NCI-H510A treated with DMSO at 0.1 percent for 48 hours (cell line): ENCODE measurements at regions not wholly inside any gene's neighbourhood (a gene's known extent, or its start where the extent isn't known, plus 50 kb on each side); places are given as distances from the start of the nearest gene placed in this dataset.
"Not testable (repeated sequence)": the region's sequence is repeated elsewhere in the genome, so short reads cannot be mapped to it uniquely, and the experiment has no call there.

Source experiments
- DNase-seq: peaks from one replicate; lab custom pipeline; 2025; lab: John Stamatoyannopoulos, UW

GRCh38 chr11:93032580-93032979 lies 63.1 kb downstream of the MTNR1B start:
- DNase-seq: no peak

DNA sequence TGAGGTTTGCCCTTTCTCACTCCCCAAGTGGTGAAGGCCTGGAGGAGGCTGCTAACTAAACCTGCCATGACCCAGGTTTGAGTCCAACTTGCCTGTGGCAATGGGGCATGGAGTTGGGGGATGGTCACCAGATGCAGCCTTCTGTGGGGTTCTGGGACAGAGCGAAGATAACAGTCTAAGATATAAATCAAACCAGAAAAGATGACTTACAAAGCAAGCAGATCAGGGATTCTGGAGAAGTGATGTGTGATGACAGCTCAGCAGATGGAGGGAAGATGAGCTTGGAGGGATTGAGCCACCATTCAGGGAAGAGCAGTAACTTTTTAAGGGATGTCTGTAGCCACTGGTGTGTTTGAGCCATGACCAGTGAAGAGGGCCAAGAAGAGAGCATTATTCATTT lies 63.6 kb downstream of the MTNR1B start:
- DNase-seq: no peak

DNA sequence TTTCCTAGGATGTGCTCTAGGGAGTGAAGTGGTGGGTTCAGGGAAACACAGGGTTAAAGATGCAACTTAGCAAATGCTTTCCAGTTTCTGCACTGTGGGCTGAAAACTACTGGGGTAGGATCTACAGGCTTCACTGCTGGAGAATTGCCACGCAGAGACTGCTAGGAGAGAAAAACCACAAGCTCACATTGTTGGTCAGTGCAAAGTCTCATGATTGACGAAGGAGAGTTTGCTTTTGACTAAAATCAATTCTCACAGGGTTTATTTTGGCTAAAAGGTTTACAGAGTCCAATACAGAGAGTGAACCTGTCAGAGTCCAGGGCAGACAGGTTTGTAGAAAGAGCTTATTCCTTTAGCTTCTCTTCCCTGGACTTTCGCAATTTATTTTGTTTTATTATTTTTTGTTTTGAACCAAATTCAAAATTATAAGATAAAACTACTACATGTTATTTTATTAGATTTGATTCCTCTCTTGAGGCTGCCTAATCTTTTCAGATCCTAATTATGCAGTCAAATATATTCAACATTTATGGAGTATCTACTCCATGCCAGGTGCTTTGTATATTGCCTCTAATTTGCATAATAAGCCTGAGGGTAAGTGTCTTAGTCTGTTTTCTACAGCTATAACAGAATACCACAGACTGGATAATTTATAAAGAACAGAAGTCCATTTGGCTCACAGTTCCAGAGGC lies 64.7 kb downstream of the MTNR1B start:
- DNase-seq: no peak

DNA sequence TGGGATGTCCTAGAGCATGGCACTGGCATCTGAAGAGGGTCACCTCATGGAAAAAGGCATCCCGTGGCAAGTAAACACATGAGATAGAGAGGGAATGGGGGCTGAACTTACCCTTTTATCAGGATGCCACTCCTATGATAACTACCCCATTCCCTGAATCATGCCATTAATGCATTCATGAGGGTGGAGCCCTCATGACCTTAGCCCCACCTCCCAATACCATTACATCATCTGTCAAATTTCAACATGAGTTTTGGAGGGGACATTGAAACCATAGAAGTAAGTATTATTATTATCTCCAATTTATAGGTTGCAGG lies 65.2 kb downstream of the MTNR1B start:
- no peak for DNase-seq

DNA sequence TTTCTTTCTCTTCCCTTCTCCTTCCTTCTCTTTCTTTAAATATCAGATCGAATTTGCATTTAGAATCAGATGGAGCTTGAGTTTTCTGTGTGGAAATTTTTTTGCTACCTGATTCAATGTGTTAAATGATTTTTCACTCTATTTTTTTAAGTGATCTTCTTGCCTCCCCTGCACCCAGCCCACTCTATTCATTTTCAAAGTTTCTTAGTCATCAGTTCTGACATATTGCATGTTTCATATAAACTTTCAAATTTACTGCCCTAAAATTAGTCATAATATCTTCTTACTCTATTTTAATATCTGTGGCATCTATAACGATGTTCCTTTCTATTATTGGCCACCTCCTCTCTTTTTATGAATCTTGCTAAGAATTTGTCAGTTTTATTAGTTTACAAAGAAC lies 69.1 kb downstream of the MTNR1B start:
- DNase-seq: no peak

DNA sequence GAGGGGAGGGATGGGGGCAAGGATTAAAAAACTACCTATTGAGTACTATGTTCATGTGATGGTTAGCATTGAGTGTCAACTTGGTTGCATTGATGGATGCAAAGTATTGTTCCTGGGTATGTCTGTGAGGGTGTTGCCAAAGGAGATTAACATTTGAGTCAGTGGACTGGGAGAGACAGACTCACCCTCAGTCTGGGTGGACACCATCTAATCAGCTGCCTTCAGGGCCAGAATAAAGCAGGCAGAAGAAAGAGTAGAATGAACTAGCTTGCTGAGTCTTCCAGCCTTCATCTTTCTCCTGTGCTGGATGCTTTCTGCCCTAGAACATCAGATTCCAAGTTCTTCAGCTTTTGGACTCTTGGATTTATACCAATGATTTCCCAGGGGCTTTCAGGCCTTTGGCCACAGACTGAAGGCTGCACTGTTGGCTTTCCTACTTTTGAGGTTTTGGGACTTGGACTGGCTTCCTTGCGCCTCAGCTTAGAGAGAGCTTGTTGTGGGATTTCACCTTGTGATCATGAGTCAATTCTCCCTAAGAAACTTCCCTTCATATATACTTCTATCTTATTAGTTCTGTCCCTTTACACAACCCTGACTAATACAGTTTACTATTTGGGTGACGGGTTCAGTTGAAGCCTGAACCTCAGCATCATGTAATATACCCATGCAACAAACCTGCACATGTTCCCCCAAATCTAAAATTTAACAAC lies 70.2 kb downstream of the MTNR1B start:
- no peak for DNase-seq

GRCh38 chr11:93041682-93042081 lies 72.2 kb downstream of the MTNR1B start:
- no peak for DNase-seq

DNA sequence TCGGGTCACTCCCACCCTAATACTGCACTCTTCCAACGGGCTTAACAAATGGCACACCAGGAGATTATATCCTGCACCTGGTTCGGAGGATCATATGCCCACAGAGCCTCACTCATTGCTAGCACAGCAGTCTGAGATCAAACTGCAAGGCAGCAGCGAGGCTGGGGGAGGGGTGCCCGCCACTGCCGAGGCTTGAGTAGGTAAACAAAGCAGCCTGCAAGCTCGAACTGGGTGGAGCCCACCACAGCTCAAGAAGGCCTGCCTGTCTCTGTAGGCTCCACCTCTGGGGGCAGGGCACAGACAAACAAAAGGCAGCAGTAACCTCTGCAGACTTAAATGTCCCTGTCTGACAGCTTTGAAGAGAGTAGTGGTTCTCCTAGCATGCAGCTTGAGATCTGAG lies 73.7 kb downstream of the MTNR1B start:
- not testable (repeated sequence) for DNase-seq

DNA sequence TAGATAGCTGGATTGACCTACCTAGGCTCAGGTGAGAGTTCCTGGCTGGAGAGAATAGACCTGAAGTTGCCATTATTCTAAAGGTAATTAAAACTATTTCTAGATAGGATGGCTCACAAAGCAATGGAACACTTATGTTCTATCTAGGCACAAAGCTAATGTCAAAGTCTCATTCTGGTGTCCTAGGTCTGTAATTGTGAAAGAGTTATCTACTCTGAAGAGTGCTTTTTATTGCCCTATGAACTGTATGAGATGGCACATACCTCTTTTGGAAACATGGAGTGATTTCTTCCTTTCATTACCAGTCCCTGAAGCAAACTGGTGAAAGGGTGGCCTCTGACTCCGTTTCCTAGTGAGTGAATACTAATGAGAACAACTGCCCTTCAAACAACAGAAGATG lies 80.3 kb downstream of the MTNR1B start:
- no peak for DNase-seq

- no peak for DNase-seq
Observed at GRCh38 chr11:93051186-93051585, 81.7 kb downstream of the MTNR1B start.

GRCh38 chr11:93053864-93054263 lies 84.4 kb downstream of the MTNR1B start:
- no peak for DNase-seq

- no peak for DNase-seq
Observed at GRCh38 chr11:93054279-93054678, 84.8 kb downstream of the MTNR1B start.

GRCh38 chr11:93054881-93055280 lies 85.4 kb downstream of the MTNR1B start:
- no peak for DNase-seq

DNA sequence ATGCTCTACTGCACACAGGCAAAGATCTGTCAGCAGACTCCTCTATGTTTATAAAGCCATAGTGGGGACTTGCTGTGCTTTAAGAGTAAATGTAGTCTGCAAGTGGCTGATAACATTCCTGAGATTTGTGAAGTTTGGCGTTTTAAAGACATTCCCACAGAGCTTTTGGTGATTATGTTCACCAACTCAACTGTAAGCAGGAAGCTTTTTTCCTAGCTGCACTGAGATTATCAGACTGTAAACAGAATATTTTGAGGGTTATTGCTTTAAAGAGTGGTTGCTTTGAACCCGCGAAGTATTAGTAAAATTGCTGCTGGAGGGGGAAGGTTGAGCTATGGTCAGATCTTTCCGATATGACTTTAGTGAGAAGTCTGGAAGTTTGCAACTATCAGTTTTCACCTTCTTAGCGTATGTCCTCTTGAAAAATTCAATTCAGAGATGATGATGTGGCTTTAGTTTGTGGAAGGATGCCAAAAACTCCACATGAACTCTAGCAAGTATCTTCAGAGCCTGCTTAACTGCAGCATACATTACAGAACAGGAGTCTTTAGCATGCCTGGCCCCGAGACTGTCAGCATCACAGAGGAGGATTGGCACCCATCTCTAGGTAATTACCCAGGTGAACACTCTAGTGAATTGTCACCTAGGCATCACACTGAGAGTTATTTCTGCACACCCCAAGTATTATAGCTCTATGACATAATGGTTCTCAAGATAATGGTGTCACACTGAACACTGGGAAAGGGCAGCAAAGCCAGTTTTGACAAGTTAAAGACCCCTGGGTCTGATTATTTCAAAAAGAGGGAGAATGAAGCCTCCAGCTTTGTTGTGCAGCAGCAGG lies 89.9 kb downstream of the MTNR1B start:
- DNase-seq: peak; percentile 33

DNA sequence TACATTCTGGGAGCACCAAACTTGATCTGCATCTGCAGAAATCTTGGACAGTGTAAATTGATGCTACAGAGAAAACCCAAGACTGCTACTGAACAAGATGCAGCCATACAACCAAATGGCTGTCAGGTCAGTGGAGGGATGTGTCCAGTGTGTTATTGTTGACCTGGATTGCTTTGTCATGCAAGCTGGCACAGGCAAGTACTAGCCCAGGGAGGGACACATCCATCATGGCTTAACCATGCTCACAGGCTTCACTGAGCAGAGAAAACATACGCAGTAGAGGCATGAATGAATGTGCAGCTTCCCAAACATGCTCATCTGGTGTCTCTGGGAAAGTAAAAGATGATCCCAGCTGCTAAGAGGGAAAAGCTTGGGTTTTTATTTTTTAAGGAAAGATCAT lies 93.6 kb downstream of the MTNR1B start:
- DNase-seq: no peak

- not testable (repeated sequence) for DNase-seq
Observed at GRCh38 chr11:93065074-93065674, 95.7 kb downstream of the MTNR1B start.

DNA sequence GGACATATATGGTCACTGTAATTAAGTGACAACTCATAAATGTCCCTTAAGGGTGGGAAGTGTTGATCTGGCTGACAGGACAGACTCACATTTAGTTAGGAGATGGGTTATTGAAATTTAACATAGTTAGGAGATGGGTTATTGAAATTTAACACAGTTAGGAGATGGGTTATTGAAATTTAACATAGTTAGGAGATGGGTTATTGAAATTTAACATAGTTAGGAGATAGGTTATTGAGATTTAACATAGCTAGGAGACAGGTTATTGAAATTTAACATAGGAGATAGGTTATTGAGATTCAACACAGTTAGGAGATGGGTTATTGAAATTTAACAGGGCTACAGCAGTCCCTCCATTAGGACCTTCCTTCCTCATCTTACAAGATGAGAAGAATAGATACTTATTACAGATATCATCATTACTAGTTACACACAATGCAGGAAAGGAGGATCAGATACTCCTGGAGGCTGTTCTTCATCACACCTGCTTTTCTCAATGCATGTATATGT lies 98.5 kb downstream of the MTNR1B start:
- no peak for DNase-seq

DNA sequence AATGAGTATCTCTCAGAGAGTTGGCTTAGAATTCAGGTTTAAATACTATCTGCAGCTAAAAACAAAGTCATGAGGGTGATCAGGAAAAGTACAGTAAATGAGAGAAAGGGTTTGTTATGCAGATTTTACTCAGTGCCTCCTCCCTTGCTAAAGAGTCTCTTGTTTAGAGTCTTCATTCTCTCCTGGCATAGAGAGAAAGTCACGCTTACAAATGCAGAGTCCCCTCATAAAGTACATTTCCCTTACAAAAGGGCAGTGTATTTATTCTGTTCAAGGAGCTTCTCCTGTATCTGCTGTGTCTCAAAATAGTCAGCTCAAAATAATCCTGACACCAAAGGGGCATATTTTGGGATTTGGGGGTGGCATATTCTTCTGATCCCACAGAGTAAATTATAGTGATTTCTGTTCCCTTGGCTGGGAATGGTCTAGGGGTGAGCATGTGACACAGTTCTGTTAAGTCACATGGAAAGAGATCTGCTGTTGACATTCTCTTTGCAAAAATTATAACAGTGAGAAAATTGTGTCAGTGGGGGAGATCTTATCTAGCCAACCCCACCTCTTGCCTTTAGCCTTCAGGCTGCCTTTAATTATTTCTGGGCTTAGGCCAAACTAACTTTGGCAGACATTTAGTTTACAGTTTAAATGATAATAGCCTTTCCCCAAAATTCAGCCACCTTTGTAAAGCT lies 102.9 kb downstream of the MTNR1B start:
- no peak for DNase-seq

DNA sequence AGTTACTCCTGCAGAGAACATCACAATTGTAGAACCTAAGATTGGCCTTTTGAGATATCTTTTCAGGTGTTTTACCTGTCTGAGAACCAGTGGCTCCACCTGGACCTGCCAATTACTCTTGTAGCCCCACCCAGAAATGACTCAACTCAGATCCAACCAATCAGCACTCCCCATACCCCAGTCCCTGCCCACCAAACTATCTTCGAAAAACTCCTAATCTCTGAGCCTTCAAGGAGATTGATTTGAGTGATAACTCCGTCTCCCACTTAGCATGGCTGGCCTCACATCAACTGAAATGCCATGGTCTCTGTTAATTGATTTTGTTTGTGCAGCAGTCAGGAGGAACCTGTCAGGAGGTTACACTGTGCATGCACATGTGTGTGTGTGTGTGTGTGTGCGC lies 103.6 kb downstream of the MTNR1B start:
- no peak for DNase-seq

DNA sequence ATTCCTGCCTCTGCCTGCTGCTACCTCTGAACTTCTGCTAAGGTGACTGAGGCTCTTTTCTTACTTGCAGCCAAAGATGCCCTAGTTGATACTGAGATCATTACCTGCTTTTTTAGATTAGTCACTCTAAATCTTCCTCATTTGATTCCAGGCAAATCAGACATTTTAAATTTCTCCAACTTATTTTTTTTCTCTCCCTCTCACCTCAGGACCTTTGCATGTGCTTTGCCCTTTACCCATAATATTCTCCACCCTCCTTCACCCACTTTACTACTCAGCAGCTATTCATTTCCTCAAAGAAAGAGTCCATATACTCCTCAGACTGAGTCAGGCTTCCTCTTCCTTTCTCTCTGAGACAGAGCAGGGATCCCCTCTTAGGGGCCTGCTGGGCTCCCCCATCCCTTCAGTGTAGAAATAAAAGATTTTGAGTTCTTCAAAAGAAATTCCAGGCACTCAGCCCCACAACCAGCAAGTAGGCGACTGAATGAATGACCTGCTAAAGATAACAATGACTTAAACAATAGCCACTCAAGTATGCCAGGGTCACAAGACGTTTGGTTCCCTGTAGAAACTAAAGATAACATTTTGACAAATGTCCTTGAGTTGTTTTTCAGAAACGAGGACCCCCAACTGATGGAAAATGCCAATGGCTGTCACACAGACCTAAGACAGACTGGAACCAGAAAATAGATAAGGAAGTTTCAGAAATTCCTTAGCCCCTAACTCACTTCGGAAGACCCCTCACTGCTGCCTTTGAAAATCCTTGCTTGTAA lies 104.2 kb downstream of the MTNR1B start:
- DNase-seq: no peak

GRCh38 chr11:93074352-93074751 lies 104.9 kb downstream of the MTNR1B start:
- DNase-seq: no peak
